SU-DHL-6 (cell line): ENCODE measurements at regions not wholly inside any gene's neighbourhood (a gene's known extent, or its start where the extent isn't known, plus 50 kb on each side); places are given as distances from the start of the nearest gene placed in this dataset.

ENCODE experiments used
- CTCF ChIP-seq: fragments of 200-600 bp; sonication (generic); IDR thresholded peaks from one replicate; pipeline ENCODE4 v1.5.1; 2017; ENCODE audit warnings: antibody characterized with exemption, mild to moderate bottlenecking, low read length, moderate library complexity; ENCODE audit not compliant: insufficient read depth, poor library complexity, severe bottlenecking
- EZH2phosphoT487 ChIP-seq: fragments of 200-600 bp; sonication (generic), shearing (Covaris generic); conservative IDR thresholded peaks from 2 replicates; pipeline ENCODE4 v1.6.1; 2018; ENCODE audit warnings: mild to moderate bottlenecking, antibody characterized with exemption, low read length, moderate library complexity, mixed read lengths

GRCh38 chr5:10049858-10050455, 199.7 kb downstream of the ATPSCKMT start:
- TF ChIP-seq CTCF, result no peak
- TF ChIP-seq EZH2phosphoT487, result no peak
